CD4-positive, alpha-beta T cell treated with Interleukin-4 for 1 hour (primary cell): ENCODE measurements at regions not wholly inside any gene's neighbourhood (a gene's known extent, or its start where the extent isn't known, plus 50 kb on each side); places are given as distances from the start of the nearest gene placed in this dataset.

Experiments
- DNase-seq, 2 donors: peaks; one replicate each; pipeline ENCODE4 v3.0.0-alpha.2; 2020 to 2022

DNA sequence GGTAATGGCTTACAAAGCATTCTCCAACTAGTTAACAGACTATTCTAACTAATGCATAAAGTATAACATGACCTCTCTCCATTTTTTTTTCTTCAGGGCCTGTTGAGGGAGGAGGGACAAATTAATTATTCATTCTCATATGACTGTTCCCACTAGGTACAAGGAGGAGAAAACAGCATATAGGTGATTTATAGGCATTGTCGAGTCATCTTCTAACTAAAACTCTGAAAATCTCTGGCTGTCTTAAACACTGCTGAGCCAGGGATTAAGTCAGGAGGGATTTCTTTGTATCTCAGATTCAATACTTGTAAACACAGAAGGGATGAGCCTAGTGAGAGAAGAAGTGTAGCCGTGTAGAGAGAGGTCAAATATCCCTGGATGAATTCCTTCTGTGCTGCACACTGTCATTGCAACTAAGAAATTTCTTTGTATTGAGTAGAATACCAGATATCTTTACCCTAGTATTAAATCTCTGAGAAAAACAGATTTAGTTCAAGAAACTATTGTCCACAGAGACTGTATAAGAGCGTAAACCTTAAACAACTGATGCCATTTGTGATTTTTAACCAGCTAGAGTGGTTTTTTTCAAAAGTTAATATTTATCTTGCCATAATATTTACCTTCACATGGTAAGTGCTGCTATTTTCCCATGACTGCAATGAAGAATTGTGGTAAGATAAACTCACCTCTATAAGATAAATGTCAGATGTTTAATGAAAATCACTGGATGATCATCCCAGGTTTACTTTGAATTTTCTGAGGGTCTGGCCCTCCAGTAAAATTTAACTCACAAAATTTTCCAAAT is 465.3 kb downstream of the RWDD3 start:
- no peak for DNase-seq

DNA sequence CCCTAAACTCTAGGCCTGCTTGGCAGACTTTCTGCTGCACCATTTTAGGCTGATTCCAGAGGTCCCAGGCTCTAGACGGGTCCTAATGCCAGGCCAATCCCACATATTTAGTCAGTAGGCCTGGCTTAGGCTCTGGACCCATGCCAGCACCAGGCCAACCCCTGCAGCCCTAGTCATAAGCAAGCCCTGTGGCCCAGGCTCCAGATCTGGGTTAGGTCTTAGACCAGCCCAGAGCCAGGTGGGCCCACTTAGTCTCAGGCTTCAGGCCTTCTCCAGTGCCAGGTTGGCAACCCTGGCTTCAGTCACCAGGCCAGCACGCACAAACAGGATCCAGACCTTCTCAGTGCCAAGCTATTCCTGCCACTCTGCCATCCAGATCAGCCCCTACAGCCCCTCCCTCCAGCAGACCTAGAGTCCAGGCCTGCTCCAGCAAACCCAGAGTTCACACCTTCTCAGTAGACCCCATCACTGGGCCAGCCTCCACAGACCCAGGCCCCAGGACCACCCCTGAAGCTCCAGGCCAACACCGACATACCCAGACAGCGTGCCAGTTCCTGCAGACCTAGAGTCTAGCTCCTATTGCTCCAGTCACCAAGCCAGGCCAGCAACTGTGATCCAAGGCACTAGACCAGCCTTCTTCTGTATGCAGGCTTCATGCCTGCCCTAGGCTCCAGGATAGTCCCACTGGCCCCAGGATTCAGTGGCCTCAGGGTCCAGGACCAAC is 467.6 kb downstream of the RWDD3 start:
- no peak for DNase-seq

DNA sequence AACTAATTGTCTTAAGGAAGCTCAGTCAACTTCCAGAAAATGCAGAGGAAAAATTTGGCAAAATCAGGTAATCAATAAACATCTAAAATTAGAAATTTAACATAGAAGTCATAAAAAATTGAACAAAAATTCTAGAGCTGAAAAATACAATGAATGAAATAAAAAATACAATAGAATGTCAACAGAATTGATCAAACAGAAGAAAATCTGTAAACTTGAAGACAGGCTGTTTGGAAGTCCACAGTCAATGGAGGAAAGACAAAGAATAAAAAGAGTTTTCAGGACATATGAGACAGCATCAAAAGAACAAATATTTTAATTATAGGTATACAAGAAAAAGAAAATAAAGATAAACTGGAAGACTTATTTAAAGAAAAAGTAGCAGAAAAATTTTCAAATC is 469.0 kb downstream of the RWDD3 start:
- no peak for DNase-seq

DNA sequence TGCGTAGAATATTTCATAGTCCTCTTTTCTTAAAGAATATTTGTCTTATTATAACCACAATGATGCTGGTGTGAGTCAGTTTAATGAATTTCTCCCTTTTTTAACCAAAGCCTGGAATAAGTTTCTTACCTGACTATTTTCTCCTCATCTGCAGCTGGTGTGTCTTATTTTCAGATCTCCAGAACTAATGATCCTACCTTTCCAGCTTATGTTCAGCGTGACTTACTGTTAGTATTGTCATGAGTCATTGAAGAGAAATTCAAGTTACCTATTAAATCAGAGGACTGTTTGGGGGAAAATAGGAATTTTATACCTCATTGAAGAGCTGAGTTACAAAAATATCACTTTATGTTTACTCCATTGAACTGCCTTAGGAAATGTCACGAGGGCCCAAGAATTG is 482.1 kb downstream of the RWDD3 start:
- no peak for DNase-seq

DNA sequence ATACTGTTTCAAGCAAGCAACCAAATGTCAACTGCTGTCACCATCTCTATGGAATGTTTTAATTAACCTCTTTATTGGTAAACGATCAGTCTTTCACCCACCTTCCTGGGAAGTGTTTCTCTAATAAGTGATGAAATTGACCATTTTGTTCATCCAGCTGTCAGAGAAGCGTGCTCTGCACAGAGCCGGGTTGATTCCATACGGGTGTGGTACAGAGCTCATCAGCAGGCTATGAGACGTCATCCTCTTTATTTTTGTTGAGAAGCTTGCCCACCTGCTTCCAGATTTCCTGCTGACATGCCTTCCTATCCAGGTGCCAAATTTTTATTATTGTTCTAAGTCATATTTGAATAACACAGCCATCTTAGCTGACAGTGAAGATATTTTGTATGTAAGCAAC is 482.5 kb downstream of the RWDD3 start:
- no peak for DNase-seq

DNA sequence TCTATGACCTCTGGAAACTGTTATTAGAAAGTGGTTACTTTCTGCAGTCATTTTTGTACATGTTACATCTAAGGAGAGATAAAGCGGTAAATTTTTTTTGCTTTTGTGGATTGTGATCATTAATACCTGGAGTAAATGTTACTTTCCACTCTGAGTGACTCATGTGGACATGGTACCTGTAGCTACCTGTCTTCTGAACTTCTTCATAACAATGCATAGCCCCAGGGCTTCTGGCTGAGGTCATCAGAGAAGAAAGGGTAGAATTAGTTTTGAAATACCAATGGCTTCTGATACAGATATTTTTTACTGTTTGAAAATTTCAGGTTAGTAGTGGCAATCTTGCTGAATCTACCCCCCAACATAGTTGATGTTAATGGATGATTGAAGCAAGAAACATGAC is 489.3 kb downstream of the RWDD3 start:
- no peak for DNase-seq

DNA sequence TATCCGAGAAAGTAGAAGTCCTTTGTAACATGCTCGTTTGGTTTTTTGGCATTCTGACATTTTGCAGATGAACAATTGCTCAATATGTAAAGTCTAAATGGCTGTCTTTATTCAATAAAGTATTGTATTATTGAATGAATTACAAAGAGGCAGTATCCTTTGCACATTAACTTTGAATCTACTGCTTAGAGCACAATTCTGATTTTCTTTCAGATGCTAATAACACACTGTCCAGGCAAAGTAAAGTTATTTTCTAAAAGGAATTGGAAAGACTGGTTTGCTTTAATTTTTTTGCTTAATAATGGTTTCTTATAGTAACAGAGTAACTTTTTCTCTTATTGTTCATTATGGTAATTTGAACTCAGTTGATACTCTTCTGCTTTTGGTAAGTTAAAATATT is 494.8 kb downstream of the RWDD3 start:
- DNase-seq = no peak

DNA sequence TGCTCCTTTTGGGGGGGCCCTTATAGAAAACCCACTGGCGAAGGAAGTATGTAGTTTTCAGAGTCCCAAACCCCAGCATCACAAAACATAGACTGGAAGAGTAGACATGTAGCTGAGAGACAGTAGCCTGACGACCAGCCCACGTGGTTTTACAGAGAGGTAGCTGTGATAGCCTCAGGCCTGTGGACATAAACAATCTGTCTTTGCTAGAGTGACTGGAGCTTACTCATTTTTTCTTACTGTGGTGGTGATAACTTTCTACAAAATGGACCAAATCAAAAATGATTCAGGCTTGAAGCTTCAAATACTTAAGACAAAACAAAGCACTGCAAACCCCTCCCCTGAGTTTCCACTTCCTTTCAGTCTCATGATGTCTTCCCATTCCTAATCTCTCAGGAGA is 497.0 kb downstream of the RWDD3 start:
- DNase-seq = no peak

DNA sequence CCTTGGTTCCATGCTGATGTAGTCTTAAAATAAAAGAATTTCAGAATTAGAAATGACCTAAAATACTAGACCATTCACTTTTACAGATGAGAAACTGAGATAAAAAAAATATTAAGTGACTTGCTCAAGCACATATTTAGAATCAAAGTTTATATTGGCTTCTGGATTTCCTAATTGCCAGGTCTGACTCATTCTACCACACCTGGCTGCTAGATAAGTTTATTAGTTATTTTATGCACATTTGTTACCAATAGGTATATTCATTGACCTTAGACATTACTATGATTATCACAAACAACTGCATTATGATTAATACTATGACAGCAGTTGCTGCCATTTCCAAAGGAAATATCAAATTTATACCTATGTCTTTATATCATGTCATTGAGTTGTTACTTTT is 497.5 kb downstream of the RWDD3 start:
- no peak for DNase-seq

DNA sequence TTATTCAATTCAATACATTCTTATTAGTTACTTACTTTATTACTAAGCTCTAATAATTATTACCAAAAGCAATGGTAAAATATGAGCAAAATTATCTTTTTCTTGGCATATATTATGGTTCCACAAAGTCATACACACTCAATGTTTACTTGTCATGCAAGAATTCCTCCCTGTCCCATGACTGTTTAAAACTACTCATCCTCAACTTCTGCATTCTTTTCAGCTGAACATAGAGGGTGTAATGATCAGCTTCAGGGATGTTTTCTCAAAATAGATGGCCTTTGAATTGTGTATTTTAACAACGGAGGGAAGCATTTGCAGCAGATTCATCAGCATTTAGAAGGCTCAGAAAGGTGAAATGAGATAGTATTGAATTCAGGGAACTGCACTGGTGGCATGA is 499.0 kb downstream of the RWDD3 start:
- no peak for DNase-seq

DNA sequence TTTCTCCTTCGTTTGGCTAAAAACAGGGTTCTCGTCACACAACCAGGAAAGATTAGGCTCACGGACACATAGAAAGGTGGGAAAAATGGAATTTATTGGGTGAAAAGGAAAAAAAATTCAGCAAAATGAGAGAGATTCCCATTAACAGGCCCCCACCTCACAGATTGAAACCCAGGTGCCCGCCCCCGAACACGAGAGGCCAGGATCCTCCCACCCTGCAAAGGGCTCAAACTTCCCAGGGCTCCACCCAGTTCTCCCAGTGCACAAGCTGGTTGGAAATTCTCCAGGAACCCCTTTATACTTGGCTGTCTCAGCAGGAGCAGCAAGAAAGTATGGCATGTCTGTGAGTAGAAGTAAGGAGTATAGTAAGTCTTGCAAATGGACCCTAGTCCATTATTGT is 499.7 kb downstream of the RWDD3 start:
- DNase-seq = no peak

DNA sequence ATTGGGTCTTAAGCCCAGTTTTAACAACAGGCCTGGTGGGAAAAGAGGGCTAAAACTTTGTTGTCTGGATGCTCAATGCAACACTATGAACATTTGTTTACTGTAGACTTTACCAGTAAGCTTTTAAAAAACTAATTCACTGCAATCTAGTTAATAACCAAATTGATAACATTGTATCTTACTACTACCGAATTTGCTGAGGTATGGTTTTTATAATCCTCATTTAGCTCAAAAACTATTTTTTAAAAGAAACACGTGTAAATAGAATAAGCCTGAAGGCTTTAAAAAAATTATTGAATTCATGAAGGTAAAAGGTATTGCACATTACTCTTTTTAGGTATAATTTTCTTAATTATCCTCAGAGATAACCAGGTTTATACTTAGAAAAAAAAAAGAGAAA is 500.6 kb downstream of the RWDD3 start:
- DNase-seq = no peak

DNA sequence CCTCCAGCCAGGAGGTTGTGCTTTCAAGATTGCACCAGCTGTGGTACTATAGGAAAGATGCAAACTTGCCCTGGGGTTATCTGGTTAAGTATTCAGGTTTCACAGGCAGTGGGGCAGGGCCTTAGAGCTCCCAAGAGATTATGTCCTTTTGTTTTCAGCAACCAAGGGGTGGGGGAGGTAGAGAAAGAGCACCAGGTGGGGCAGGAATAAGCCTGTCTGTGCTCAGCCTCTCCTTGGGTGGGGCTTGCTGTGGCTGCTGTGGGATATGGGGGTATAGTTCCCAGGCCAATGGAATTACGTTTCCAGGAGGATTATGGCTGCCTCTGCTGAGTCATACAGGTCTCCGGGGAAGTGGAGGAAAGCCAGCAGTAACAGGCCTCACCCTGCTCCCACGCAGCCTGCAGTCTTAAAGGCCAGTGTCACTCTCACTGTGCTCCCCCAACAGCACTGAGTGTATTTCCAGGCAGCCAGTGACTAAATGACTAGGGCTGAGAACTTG is 508.6 kb downstream of the RWDD3 start:
- DNase-seq = no peak

DNA sequence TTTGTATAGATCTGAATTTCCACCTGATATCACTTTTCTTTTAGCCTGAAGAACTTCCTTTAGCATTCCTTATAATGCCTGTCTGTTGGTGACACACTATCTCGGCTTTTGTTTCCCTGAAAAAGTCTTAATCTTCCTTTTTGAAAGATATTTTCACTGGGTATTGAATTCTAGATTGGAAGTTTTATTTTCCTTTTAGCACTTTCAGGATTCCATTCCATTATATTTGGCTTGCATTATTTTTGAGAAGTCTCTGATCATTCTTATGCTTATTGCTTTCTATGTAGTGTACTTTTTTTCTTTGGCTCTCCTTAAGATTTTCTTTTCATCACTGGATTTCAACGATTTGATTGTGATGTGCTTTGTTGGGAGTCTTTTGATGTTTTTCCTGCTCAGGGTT is 510.7 kb downstream of the RWDD3 start:
- no peak for DNase-seq

DNA sequence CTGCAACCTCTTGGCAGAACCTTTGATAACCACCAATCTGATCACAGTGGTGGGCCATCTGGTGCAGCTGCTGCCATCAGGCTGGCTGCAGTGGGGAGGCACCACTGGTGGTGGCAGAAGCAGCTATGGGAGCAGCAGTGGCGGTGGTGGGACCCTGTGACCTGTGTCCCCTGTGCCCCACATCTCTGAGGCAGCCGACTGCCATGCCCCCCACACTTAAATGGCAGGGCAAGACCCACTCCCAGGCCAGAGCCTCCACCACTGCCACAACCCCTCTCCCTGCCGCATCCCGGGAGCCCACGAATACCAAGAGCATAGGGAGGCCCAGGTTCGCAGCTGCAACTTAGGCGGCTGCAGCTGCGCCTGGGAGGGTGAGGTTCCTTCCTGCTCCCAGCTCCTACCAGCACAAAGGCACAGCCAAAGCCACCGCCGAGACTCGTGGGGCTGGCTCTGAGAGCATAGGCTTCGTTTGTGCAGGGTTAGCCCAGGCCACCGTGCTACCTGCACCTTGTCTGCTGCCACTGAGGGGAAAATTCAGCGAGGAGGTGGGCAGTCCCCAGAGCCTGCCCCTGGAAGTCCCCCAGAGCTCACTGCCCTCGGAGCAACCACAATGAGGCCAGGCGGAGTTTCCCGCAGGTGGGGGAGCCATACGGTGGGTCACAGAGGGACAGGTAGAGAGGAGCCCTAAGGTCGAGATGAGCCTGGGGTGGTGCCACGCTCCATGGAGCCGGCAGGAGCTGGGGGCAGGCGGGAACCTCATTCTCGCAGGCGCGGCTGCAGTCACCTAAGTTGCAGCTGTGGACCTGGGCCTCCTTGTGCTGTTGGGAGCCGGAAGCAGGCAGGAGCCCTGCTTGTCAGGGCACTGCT is 518.7 kb downstream of the RWDD3 start:
- no peak for DNase-seq

DNA sequence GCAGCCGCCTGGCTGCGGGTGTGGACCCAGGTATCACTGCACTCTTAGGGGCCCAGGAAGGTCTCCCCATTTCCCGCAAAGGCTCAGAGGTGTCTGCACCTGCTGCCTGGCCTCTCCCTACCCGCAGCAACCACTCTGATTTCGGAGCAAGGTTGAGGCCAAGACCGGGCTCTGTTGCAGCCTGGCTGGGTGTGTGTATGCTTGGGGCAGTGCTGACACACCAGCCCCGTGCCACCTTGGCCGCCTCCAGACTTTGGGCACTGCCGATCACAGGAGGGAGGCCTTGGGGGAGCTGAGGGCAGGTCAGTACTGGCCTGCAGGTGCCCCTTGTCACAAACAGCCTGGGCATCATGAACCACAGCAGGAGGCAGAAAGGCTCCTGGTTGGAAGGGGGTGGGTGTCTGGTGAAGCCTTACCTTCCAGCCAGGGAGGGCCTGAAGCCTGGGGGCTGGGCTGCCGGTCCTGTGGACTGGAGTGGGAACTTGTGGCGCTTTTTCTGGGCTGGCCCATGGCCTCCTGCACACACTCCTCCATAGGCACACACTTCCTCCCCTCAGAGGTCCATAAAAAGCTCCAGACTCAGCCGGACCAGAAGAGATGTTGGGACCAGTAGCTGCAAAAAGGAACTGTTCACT is 519.5 kb downstream of the RWDD3 start:
- no peak for DNase-seq

DNA sequence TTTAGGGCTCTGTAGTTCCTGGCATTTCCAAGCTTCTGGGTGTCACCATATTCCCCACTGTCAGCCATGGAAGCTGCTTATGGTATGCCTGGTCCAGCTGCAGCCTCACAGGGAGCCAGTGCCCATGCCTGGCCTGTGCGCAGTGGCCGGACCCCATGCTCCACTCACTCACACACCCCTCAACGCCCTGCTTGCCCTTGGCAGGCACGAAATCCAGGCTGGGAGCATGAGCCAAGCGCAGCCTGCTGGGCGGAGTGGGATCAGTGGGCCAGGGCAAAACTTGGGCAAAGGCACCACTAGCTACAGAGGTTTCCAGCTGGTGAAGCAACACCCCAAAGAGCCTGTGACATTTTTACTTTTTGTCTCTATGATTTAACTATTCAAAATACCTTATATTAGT is 520.4 kb downstream of the RWDD3 start:
- DNase-seq = no peak

DNA sequence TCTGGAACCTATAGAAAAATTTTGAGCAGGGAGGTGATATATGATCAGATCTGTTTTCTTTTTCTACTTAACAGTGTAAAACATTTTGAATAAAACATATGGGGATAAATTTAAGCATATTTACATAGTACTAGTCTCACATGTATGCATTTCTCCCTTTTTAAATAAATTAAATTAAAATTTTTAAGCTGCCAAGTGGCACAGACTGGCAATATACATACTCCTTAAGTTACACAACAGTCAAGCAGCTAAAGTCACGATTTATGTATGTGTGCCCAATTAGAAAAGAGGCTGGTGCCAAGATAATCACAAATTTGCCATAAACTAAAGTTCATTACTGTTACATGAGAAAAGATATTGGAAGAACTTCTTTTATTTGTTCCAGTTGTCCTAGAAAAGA is 532.0 kb downstream of the RWDD3 start:
- no peak for DNase-seq

DNA sequence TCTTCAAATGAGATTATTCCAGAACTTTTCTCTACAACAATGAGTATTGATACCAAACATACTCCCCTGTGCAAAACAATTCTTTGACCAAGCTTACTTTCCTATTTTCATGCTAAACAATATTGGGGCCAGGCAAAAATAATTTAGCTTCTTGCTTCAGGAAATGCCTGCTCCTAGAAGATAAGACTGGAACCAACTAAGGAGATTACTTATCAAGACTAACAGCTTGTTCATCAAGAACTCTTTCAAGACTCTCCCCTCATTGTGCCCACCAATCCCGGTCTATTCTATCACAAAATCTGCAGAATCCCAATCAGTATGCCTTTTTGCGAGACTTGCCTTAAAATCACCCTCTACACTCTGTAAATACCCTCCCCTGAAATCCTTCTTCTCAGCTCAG is 536.6 kb downstream of the RWDD3 start:
- no peak for DNase-seq

DNA sequence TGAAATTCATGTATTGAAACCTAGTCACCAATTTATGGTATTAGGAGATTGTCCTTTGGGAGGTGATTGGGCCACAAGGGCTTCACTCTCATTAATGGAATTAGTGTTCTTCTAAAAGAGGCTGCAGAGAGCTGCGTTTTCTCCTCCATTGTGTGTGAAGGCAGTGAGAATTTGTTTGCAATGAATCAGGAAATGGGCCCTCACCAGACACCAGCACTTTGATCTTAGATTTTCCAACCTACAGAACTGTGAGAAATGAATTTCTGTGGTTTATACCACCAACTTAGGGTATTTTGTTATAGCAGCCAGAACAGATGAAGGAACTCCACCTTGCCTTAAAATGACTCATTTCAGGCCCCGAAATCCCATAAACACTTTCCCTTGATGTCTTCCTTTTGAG is 544.2 kb downstream of the RWDD3 start:
- no peak for DNase-seq

DNA sequence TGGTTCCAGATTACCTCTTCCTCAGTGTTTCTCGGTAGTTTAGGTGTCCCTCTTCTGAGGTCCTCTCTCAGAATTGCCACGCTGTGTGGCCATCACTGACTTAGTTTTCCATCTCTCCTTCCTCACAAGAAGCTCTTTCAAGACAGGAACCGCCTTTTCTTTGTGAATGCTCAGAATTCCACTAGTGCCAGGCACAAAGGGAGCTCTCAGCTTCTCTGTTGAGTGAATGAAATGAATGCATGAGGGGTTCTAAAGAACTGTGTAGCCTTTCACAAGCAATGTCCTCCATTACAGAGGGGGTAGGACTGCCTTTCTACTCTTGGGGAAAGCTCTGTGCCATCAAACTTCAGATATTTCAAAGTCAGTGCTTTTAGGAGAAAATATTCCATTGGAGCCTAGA is 546.8 kb downstream of the RWDD3 start:
- DNase-seq = no peak

DNA sequence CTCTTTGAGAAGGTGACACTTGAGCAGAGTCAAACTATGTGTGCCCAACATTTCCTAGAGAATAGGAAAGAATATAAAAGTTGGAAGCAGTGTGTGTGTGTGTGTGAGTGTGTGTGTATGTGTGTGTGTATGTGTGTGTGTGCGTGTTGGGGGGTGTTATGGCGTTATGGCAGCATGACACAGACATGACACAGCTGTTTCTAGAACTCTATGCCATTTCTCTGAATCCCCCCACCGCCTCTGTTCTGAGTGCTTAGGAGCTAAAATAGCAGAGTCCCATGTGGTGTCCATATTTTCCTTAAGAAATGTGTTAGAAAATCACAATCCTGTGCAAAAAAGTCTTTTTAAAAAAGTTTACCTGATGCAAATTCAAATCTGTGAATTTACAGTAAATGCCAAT is 556.1 kb downstream of the RWDD3 start:
- DNase-seq = no peak

DNA sequence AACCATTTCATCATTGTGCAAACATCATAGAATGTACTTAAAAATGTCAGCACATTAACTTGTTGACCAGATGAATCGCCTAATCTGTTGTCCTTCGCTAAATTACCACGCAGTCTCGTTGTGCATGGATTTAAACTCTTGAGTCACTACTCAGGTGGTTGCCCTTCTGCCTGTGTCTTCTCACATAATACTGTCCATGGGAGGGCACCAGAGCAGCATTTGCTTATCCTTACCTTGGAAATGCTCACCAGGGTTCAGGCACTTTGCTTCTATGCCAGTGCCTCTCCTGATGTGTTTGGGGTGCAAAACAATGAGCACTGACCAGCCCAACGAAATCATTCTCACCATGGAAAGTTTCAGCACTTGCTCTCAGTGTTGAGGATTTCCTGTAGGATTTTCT is 559.9 kb downstream of the RWDD3 start:
- no peak for DNase-seq
